HEK293 (cell line): ENCODE measurements at regions not wholly inside any gene's neighbourhood (a gene's known extent, or its start where the extent isn't known, plus 50 kb on each side); places are given as distances from the start of the nearest gene placed in this dataset.

Experiments
- CTCF ChIA-PET: fragments of 350-600 bp; formaldehyde crosslinking; extraction: SDS; loops from one replicate; lab custom pipeline; 2021; ENCODE audit warnings: antibody characterized with exemption; lab: Yijun Ruan, JAX
- POLR2A ChIA-PET: fragments of 300-600 bp; formaldehyde crosslinking; extraction: SDS; loops from one replicate; lab custom pipeline; 2020; ENCODE audit warnings: antibody characterized with exemption, inconsistent platforms; lab: Yijun Ruan, JAX
- H3K27ac ChIP-seq: fragments of 200-500 bp; sonication (Bioruptor generic); 2 replicates; pipeline ENCODE4 v1.5.1; 2014; ENCODE audit warnings: low read depth, low read length, control low read depth, inconsistent platforms; ENCODE audit errors: extremely low read depth
- H3K36me3 ChIP-seq, 2 experiments: fragments of 200-500 bp in 1 of 2; sonication (Bioruptor generic) in 1 of 2; 1 replicate in 1 of 2; 2 replicates in 1 of 2; pipeline ENCODE4 v1.5.1; 2014 to 2017; ENCODE audit warnings: inconsistent platforms in 2 of 2, low read length in 2 of 2; ENCODE audit not compliant: control insufficient read depth in 2 of 2, insufficient read depth in 1 of 2
- H3K4me1 ChIP-seq: fragments of 200-500 bp; sonication (Bioruptor generic); 2 replicates; pipeline ENCODE4 v1.5.1; 2014; ENCODE audit warnings: mild to moderate bottlenecking, low read length, inconsistent platforms; ENCODE audit not compliant: control insufficient read depth, insufficient read depth
- H3K4me3 ChIP-seq: 2 replicates; pipeline ENCODE4 v1.5.1; 2011; ENCODE audit warnings: low read depth, mild to moderate bottlenecking, control low read depth, low read length, moderate library complexity
- H3K9me3 ChIP-seq: fragments of 200-500 bp; sonication (Bioruptor generic); 2 replicates; pipeline ENCODE4 v1.5.1; 2014; ENCODE audit warnings: low read depth, low read length, inconsistent platforms; ENCODE audit not compliant: control insufficient read depth, insufficient read depth
- BCL11A ChIP-seq: fragments of 450-650 bp; formaldehyde crosslinking; IDR thresholded peaks from 2 replicates; pipeline ENCODE4 v1.5.1; 2016; ENCODE audit warnings: low read depth, missing biosample characterization, missing genetic modification characterization
- EGR2 ChIP-seq: fragments of 450-650 bp; formaldehyde crosslinking; IDR thresholded peaks from 2 replicates; pipeline ENCODE4 v1.5.1; 2016; ENCODE audit warnings: low read depth, missing biosample characterization, missing genetic modification characterization
- GFI1B ChIP-seq: fragments of 450-650 bp; formaldehyde crosslinking; IDR thresholded peaks from 2 replicates; pipeline ENCODE4 v1.5.1; 2016; ENCODE audit warnings: missing biosample characterization, missing genetic modification characterization
- HOXD13 ChIP-seq: sonication (generic); formaldehyde crosslinking; IDR thresholded peaks from 2 replicates; pipeline ENCODE4 v1.8.0; 2022; ENCODE audit warnings: missing genetic modification reagents, borderline replicate concordance
- KLF16 ChIP-seq: fragments of 450-650 bp; formaldehyde crosslinking; IDR thresholded peaks from 2 replicates; pipeline ENCODE4 v1.5.1; 2017; ENCODE audit warnings: missing biosample characterization, missing genetic modification characterization
- KLF17 ChIP-seq: fragments of 450-650 bp; formaldehyde crosslinking; IDR thresholded peaks from 2 replicates; pipeline ENCODE4 v1.5.1; 2016; ENCODE audit warnings: missing biosample characterization, missing genetic modification characterization
- MZF1 ChIP-seq: fragments of 450-650 bp; formaldehyde crosslinking; IDR thresholded peaks from 2 replicates; pipeline ENCODE4 v1.5.1; 2017; ENCODE audit warnings: missing biosample characterization, missing genetic modification characterization, borderline replicate concordance
- OSR2 ChIP-seq: fragments of 450-650 bp; formaldehyde crosslinking; IDR thresholded peaks from 2 replicates; pipeline ENCODE4 v1.5.1; 2016; ENCODE audit warnings: missing biosample characterization, missing genetic modification characterization
- PATZ1 ChIP-seq: fragments of 450-650 bp; formaldehyde crosslinking; IDR thresholded peaks from 2 replicates; pipeline ENCODE4 v1.5.1; 2016; ENCODE audit warnings: missing biosample characterization, missing genetic modification characterization
- PBX3 ChIP-seq: sonication (generic); formaldehyde crosslinking; IDR thresholded peaks from 2 replicates; pipeline ENCODE4 v1.8.1; 2022; ENCODE audit warnings: mild to moderate bottlenecking, moderate library complexity, missing genetic modification reagents
- TRIM28 ChIP-seq: IDR thresholded peaks from 2 replicates; pipeline ENCODE4 v1.6.1; 2011; ENCODE audit warnings: low read length, control low read depth, borderline replicate concordance
- ZBTB10 ChIP-seq: fragments of 450-650 bp; formaldehyde crosslinking; IDR thresholded peaks from 2 replicates; pipeline ENCODE4 v1.5.1; 2016; ENCODE audit warnings: missing biosample characterization, missing genetic modification characterization
- ZFHX2 ChIP-seq: fragments of 450-650 bp; formaldehyde crosslinking; conservative IDR thresholded peaks from 2 replicates; pipeline ENCODE4 v1.5.1; 2016; ENCODE audit warnings: missing biosample characterization, missing genetic modification characterization
- ZIC2 ChIP-seq: fragments of 450-650 bp; formaldehyde crosslinking; IDR thresholded peaks from 2 replicates; pipeline ENCODE4 v1.5.1; 2016; ENCODE audit warnings: missing biosample characterization, missing genetic modification characterization
- ZNF146 ChIP-seq: fragments of 450-650 bp; formaldehyde crosslinking; IDR thresholded peaks from 2 replicates; pipeline ENCODE4 v1.5.1; 2016; ENCODE audit warnings: missing biosample characterization, missing genetic modification characterization
- ZNF274 ChIP-seq, 2 experiments: fragments of 200-500 bp in 1 of 2; fragments of 450-650 bp in 1 of 2; sonication (Bioruptor generic) in 1 of 2; formaldehyde crosslinking in 1 of 2; IDR thresholded peaks; 2 replicates each; pipeline versions ENCODE4 v1.5.1 to v1.6.1; 2014 to 2016; ENCODE audit warnings: borderline replicate concordance in 1 of 2, inconsistent platforms in 1 of 2, low read length in 1 of 2, missing biosample characterization in 1 of 2, missing genetic modification characterization in 1 of 2
- ZNF366 ChIP-seq: fragments of 450-650 bp; formaldehyde crosslinking; conservative IDR thresholded peaks from 2 replicates; pipeline ENCODE4 v1.5.1; 2016; ENCODE audit warnings: missing biosample characterization, missing genetic modification characterization
- ZNF423 ChIP-seq: fragments of 450-650 bp; formaldehyde crosslinking; IDR thresholded peaks from 2 replicates; pipeline ENCODE4 v1.5.1; 2016; ENCODE audit warnings: missing biosample characterization, missing genetic modification characterization
- ZNF514 ChIP-seq: fragments of 450-650 bp; formaldehyde crosslinking; IDR thresholded peaks from 2 replicates; pipeline ENCODE4 v1.5.1; 2016; ENCODE audit warnings: missing biosample characterization, missing genetic modification characterization
- ZNF610 ChIP-seq: fragments of 450-650 bp; formaldehyde crosslinking; IDR thresholded peaks from 2 replicates; pipeline ENCODE4 v1.5.1; 2016; ENCODE audit warnings: missing biosample characterization, missing genetic modification characterization, borderline replicate concordance
- ZNF843 ChIP-seq: fragments of 450-650 bp; formaldehyde crosslinking; IDR thresholded peaks from 2 replicates; pipeline ENCODE4 v1.5.1; 2016; ENCODE audit warnings: missing biosample characterization, missing genetic modification characterization
- ZSCAN23 ChIP-seq: fragments of 450-650 bp; formaldehyde crosslinking; IDR thresholded peaks from 2 replicates; pipeline ENCODE4 v1.5.1; 2016; ENCODE audit warnings: missing biosample characterization, missing genetic modification characterization

- TF ChIP-seq ZBTB10 (tag by site-specific recombination) (no peak), EGR2 (tag by site-specific recombination) (peak; percentile 52), ZFHX2 (tag by site-specific recombination) (peak; percentile 68), ZNF843 (no peak), ZIC2 (tag by site-specific recombination) (no peak), KLF17 (no peak), ZNF514 (tag by site-specific recombination) (no peak)
- ChIA-PET CTCF (interaction anchor here (0.6 to 3.1 kb wide), 9 partner anchors 11 to 832 kb away, joined by 3 to 7 read pairs (median 3); no protein-coding TSS in a partner anchor), POLR2A (interaction anchor here (0.7 to 1.2 kb wide), 2 partner anchors 13 to 1100 kb away, joined by 5 to 6 read pairs; no protein-coding TSS in a partner anchor)
- Histone ChIP-seq H3K4me1 (peaks cover 7% of the 10 kb centered on the region; the same call in 1 of the 2 replicates), H3K4me3 (no peak overlapping the region), H3K36me3 (no peaks in the 10 kb centered on the region), H3K27ac (no peak overlapping the region), H3K9me3 (no peaks in the 10 kb centered on the region)
Measured at GRCh38 chr15:70562906-70563305, 200.5 kb downstream of the UACA start.

GRCh38 chr15:70561885-70562284 lies 201.5 kb downstream of the UACA start:
- ChIA-PET POLR2A (interaction anchor here (0.7 to 1.2 kb wide), 3 partner anchors 8 to 1099 kb away, joined by 3 to 5 read pairs (median 3); no protein-coding TSS in a partner anchor), CTCF (interaction anchor here (0.7 to 3.1 kb wide), 4 partner anchors 10 to 340 kb away, joined by 3 to 7 read pairs (median 4); no protein-coding TSS in a partner anchor)
- TF ChIP-seq ZNF423 (no peak), ZNF146 (tag by site-specific recombination) (no peak), KLF16 (no peak), TRIM28 (no peak), GFI1B (no peak), ZNF274 (IDR thresholded peaks at IDR 0.05; ENCODE audit: low read length) (no peak), ZNF274 (tag by site-specific recombination; IDR thresholded peaks at IDR 0.05; ENCODE audit: borderline replicate concordance) (no peak), PBX3 (CRISPR knock-in tag) (no peak), MZF1 (tag by site-specific recombination) (no peak), ZSCAN23 (tag by site-specific recombination) (no peak), HOXD13 (CRISPR knock-in tag) (no peak), ZNF610 (no peak), PATZ1 (tag by site-specific recombination) (no peak), ZNF366 (tag by site-specific recombination) (no peak), OSR2 (no peak), BCL11A (tag by site-specific recombination) (no peak)
- Histone ChIP-seq H3K4me1 (peaks cover 7% of the 10 kb centered on the region; the same call in 1 of the 2 replicates), H3K9me3 (no peaks in the 10 kb centered on the region), H3K27ac (no peak overlapping the region), H3K36me3 (no peaks in the 10 kb centered on the region), H3K4me3 (no peak overlapping the region)
